ENCODE measurements at regions not wholly inside any gene's neighbourhood (a gene's known extent, or its start where the extent isn't known, plus 50 kb on each side); places are given as distances from the start of the nearest gene placed in this dataset.

DNA sequence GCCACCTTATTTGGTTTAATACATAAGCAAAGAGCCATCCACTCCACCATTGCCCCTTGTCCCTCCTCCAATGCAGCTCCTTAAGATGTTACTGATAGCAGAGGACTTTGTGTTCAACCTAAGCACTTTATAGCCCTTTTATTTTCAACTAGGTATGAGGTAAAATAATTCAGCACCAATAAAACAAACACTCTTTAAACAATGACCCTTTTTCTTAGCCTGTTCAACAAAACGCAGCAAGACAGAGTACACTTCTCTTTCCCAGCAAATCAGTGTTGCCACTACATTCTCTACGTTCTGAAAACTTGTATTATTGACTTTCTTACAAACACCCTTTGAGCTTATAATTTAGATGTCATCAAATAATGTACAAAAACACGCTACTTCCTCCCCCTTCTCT lies 104.0 kb upstream of the IGLL5 start:
- in situ Hi-C loops (cut with MboI; ENCODE audit: low sequenced_read_pairs, unreplicated experiment), result no loop called here
- DNase-seq (ENCODE audit: low spot score), result no peak
- no peak for TF ChIP-seq CTCF (IDR thresholded peaks at IDR 0.05; ENCODE audit: borderline replicate concordance, control extremely low read depth, extremely low read depth, insufficient read depth, missing control alignments)

- DNase-seq (ENCODE audit: low spot score), result no peak
- in situ Hi-C loops (cut with MboI; ENCODE audit: low sequenced_read_pairs, unreplicated experiment), result no loop called here
- no peak for TF ChIP-seq CTCF (IDR thresholded peaks at IDR 0.05; ENCODE audit: borderline replicate concordance, control extremely low read depth, extremely low read depth, insufficient read depth, missing control alignments)
These were observed 103.2 kb upstream of the IGLL5 start for GRCh38 chr22:22784249-22785039.

GRCh38 chr22:22785316-22786065 lies 102.1 kb upstream of the IGLL5 start:
- DNase-seq (ENCODE audit: low spot score), result no peak
- no peak for TF ChIP-seq CTCF (IDR thresholded peaks at IDR 0.05; ENCODE audit: borderline replicate concordance, control extremely low read depth, extremely low read depth, insufficient read depth, missing control alignments)
- in situ Hi-C loops (cut with MboI; ENCODE audit: low sequenced_read_pairs, unreplicated experiment), result no loop called here

- DNase-seq (ENCODE audit: low spot score), result no peak
- no peak for TF ChIP-seq CTCF (IDR thresholded peaks at IDR 0.05; ENCODE audit: borderline replicate concordance, control extremely low read depth, extremely low read depth, insufficient read depth, missing control alignments)
- in situ Hi-C loops (cut with MboI; ENCODE audit: low sequenced_read_pairs, unreplicated experiment), result no loop called here
These were observed 101.1 kb upstream of the IGLL5 start for GRCh38 chr22:22786301-22787115.

GRCh38 chr22:22787151-22787550 lies 100.5 kb upstream of the IGLL5 start:
- no peak for DNase-seq (ENCODE audit: low spot score)
- no peak for TF ChIP-seq CTCF (IDR thresholded peaks at IDR 0.05; ENCODE audit: borderline replicate concordance, control extremely low read depth, extremely low read depth, insufficient read depth, missing control alignments)
- in situ Hi-C loops (cut with MboI; ENCODE audit: low sequenced_read_pairs, unreplicated experiment), result no loop called here

DNA sequence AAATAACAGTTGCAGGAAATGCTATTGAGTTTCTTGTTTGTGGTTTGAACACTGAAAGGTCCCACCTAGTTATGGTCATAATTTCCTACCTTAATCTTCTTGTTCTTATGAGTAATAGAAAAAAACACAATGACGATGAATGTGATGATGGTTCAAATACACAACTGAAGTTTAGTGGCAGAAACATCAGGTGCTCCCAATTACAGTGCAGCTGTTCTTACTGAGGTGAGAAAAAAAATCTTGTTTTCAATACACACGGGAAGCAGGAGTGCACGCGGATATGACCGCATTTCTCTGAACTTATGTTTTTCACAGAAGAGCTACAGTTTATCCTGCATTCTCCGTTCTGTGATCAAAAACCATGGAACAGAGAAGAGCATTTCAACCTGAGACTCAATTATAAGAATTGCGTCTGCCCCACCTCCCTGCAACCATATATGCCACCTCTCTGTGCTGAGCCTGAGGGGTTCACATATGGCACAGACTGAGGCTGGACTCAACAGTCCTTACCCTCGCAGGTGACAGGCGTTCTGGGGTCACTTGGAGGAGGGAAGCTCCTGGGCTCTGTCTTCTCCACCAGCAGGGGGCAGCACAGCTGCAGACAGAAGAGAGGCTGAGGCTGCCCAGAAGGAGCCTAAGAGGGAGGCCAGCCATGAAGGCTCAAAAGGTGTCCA lies 99.7 kb upstream of the IGLL5 start:
- in situ Hi-C loops (cut with MboI; ENCODE audit: low sequenced_read_pairs, unreplicated experiment), result no loop called here
- TF ChIP-seq CTCF (IDR thresholded peaks at IDR 0.05; ENCODE audit: borderline replicate concordance, control extremely low read depth, extremely low read depth, insufficient read depth, missing control alignments), result peak; percentile 71
- DNase-seq (ENCODE audit: low spot score), result peak; percentile 83

Data from GM13976 (cell line).